ENCODE measurements at regions not wholly inside any gene's neighbourhood (a gene's known extent, or its start where the extent isn't known, plus 50 kb on each side); places are given as distances from the start of the nearest gene placed in this dataset.

GRCh38 chr2:76599732-76600368 is 889.1 kb upstream of the GCFC2 start:
- Histone ChIP-seq H3K9me3 (no peaks in the 10 kb centered on the region), H3K27me3 (no peaks in the 10 kb centered on the region), H3K4me3 (no peak overlapping the region), H3K36me3 (no peaks in the 10 kb centered on the region), H3K4me1 (no peaks in the 10 kb centered on the region), H3K27ac (no peak overlapping the region)
- no peak for DNase-seq (ENCODE audit: low spot score in 2 of 2)
- intact Hi-C loops (cut with DNase I) = no loop called here
- peak in 1 of 3 experiments; percentile 29 for TF ChIP-seq CTCF (IDR thresholded peaks at IDR 0.05)

GRCh38 chr2:76584474-76584873 is 873.8 kb upstream of the GCFC2 start:
- no peak for DNase-seq (ENCODE audit: low spot score in 2 of 2)
- H3K36me3 ChIP-seq = no peaks in the 10 kb centered on the region
- no peaks in the 10 kb centered on the region for H3K4me1 ChIP-seq
- TF ChIP-seq CTCF (IDR thresholded peaks at IDR 0.05) = no peak
- H3K4me3 ChIP-seq = no peak overlapping the region
- intact Hi-C loops (cut with DNase I) = no loop called here
- H3K27me3 ChIP-seq = no peaks in the 10 kb centered on the region
- no peak overlapping the region for H3K27ac ChIP-seq
- H3K9me3 ChIP-seq = no peaks in the 10 kb centered on the region

- H3K27ac ChIP-seq = no peak overlapping the region
- no peak for DNase-seq (ENCODE audit: low spot score in 2 of 2)
- TF ChIP-seq CTCF (IDR thresholded peaks at IDR 0.05) = no peak
- H3K4me3 ChIP-seq = no peak overlapping the region
- no peaks in the 10 kb centered on the region for H3K9me3 ChIP-seq
- intact Hi-C loops (cut with DNase I) = no loop called here
- no peaks in the 10 kb centered on the region for H3K36me3 ChIP-seq
- H3K4me1 ChIP-seq = no peaks in the 10 kb centered on the region
- no peaks in the 10 kb centered on the region for H3K27me3 ChIP-seq
Observed at GRCh38 chr2:76579911-76580310, 869.2 kb upstream of the GCFC2 start.

DNA sequence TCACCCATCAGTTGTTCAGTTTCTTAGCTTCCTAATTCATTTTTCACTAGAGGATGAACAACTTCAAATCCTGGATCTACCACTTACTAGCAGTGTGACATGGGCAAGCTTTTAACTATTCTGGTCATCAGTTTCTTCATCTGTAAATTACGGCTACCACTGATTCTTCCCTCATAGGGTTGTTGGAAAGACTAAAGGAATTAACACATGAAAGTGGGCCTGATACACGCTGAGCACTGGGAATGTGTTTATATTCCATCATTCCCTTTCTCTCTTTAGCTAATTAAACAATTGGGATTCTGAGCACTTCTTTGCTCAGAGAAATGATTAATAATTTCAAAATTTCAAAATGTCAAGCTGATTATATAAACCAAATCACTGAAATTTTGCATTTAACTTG is 862.3 kb upstream of the GCFC2 start:
- no peak for DNase-seq (ENCODE audit: low spot score in 2 of 2)
- no peak overlapping the region for H3K4me3 ChIP-seq
- H3K4me1 ChIP-seq = no peaks in the 10 kb centered on the region
- no peaks in the 10 kb centered on the region for H3K9me3 ChIP-seq
- intact Hi-C loops (cut with DNase I) = no loop called here
- TF ChIP-seq CTCF (IDR thresholded peaks at IDR 0.05) = no peak
- H3K36me3 ChIP-seq = no peaks in the 10 kb centered on the region
- H3K27ac ChIP-seq = no peak overlapping the region
- H3K27me3 ChIP-seq = no peaks in the 10 kb centered on the region

GRCh38 chr2:76569819-76570218 is 859.1 kb upstream of the GCFC2 start:
- intact Hi-C loops (cut with DNase I) = no loop called here
- H3K4me1 ChIP-seq = no peaks in the 10 kb centered on the region
- no peaks in the 10 kb centered on the region for H3K36me3 ChIP-seq
- no peak overlapping the region for H3K27ac ChIP-seq
- no peaks in the 10 kb centered on the region for H3K9me3 ChIP-seq
- DNase-seq (ENCODE audit: low spot score in 2 of 2) = no peak
- no peaks in the 10 kb centered on the region for H3K27me3 ChIP-seq
- H3K4me3 ChIP-seq = no peak overlapping the region
- no peak for TF ChIP-seq CTCF (IDR thresholded peaks at IDR 0.05)

- intact Hi-C loops (cut with DNase I) = no loop called here
- no peaks in the 10 kb centered on the region for H3K27me3 ChIP-seq
- no peak overlapping the region for H3K27ac ChIP-seq
- H3K4me3 ChIP-seq = no peak overlapping the region
- no peaks in the 10 kb centered on the region for H3K9me3 ChIP-seq
- TF ChIP-seq CTCF (IDR thresholded peaks at IDR 0.05) = no peak
- H3K4me1 ChIP-seq = no peaks in the 10 kb centered on the region
- no peaks in the 10 kb centered on the region for H3K36me3 ChIP-seq
- no peak for DNase-seq (ENCODE audit: low spot score in 2 of 2)
Observed at GRCh38 chr2:76567478-76567877, 856.8 kb upstream of the GCFC2 start.

Data from ascending aorta (tissue), 2 donors.